Coronary artery (tissue), 2 donors: ENCODE measurements at regions not wholly inside any gene's neighbourhood (a gene's known extent, or its start where the extent isn't known, plus 50 kb on each side); places are given as distances from the start of the nearest gene placed in this dataset.

Source experiments
- DNase-seq: peaks from one replicate; pipeline ENCODE4 v3.0.0-alpha.2; 2017; ENCODE audit warnings: low spot score
- H3K27ac ChIP-seq, 2 donors: fragments of 200-600 bp; sonication (generic); one replicate each; pipeline ENCODE4 v1.5.1; 2016 to 2019
- H3K4me3 ChIP-seq: fragments of 200-600 bp; sonication (generic); 2 replicates; pipeline ENCODE4 v1.5.1; 2016; ENCODE audit warnings: mild to moderate bottlenecking, moderate library complexity
- TF ChIP-seq, protein P1 (sequence below): fragments of 200-600 bp; sonication (generic); IDR thresholded peaks from one replicate; pipeline ENCODE4 v1.5.1; 2019; ENCODE audit warnings: antibody characterized with exemption

GRCh38 chr4:77496457-77496856 is 109.2 kb upstream of the CXCL13 start:
- H3K4me3 ChIP-seq = no peak overlapping the region

DNA sequence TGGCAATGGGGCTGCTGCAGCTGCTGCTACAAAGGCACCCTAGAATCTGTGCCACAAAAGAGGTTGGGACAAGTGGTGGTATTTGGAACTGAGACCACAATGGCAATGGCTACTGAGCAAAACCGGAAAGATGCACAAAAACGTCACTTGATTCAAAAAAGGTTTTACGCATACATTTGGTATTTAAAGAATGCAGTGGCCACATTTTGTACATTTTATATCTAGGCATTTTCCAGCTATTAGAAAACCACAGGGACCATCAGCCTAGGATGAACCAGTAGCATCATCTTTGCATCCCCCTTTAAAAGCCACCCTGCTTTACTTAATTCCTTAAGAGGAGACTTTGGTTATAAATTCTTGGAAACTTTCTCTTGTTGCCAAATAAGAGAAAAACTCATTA is 104.8 kb upstream of the CXCL13 start:
- TF ChIP-seq, protein P1, sequence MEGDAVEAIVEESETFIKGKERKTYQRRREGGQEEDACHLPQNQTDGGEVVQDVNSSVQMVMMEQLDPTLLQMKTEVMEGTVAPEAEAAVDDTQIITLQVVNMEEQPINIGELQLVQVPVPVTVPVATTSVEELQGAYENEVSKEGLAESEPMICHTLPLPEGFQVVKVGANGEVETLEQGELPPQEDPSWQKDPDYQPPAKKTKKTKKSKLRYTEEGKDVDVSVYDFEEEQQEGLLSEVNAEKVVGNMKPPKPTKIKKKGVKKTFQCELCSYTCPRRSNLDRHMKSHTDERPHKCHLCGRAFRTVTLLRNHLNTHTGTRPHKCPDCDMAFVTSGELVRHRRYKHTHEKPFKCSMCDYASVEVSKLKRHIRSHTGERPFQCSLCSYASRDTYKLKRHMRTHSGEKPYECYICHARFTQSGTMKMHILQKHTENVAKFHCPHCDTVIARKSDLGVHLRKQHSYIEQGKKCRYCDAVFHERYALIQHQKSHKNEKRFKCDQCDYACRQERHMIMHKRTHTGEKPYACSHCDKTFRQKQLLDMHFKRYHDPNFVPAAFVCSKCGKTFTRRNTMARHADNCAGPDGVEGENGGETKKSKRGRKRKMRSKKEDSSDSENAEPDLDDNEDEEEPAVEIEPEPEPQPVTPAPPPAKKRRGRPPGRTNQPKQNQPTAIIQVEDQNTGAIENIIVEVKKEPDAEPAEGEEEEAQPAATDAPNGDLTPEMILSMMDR = no peak
- Histone ChIP-seq H3K27ac (no peak overlapping the region), H3K4me3 (no peak overlapping the region)
- DNase-seq = no peak

More at GRCh38 chr4:77496457-77496856, 109.2 kb upstream of the CXCL13 start:
- TF ChIP-seq, protein P1 = no peak
- H3K27ac ChIP-seq = no peak overlapping the region
- no peak for DNase-seq

GRCh38 chr4:77501240-77501639 is 104.4 kb upstream of the CXCL13 start:
- no peak overlapping the region for H3K27ac ChIP-seq
- DNase-seq = no peak
- TF ChIP-seq, protein P1 = no peak
- H3K4me3 ChIP-seq = no peak overlapping the region

- Histone ChIP-seq H3K27ac (no peak overlapping the region), H3K4me3 (no peak overlapping the region)
- TF ChIP-seq, protein P1 = no peak
- no peak for DNase-seq
These were observed 103.8 kb upstream of the CXCL13 start for GRCh38 chr4:77501851-77502250.

DNA sequence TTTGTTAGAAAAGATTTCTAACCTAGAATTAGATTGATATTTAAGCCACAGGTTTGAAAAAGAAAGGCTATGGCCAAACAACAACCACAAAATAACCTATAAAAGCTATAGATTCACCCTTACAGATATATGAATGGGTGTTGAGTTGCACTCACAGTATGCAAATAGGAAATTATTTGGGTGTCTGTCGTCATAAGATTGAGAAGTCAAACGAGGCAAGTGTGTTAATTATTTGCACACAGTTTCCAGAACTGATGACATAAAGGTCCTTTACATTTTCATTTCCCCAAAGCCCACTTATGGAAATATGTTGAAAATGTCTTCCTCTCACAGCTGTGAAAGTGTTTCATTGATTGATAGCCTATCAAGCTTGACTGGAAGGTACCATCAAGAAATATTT is 101.2 kb upstream of the CXCL13 start:
- H3K4me3 ChIP-seq = no peak overlapping the region
- no peak overlapping the region for H3K27ac ChIP-seq
- no peak for DNase-seq
- TF ChIP-seq, protein P1 = no peak

- no peak overlapping the region for H3K4me3 ChIP-seq
- TF ChIP-seq, protein P1 = no peak
- DNase-seq = no peak
- no peak overlapping the region for H3K27ac ChIP-seq
These were observed 100.2 kb upstream of the CXCL13 start for GRCh38 chr4:77505275-77505957.

GRCh38 chr4:77505958-77506319 is 99.7 kb upstream of the CXCL13 start:
- no peak overlapping the region for H3K27ac ChIP-seq
- no peak for DNase-seq
- H3K4me3 ChIP-seq = no peak overlapping the region
- TF ChIP-seq, protein P1 = no peak
